COR-L47 (cell line): ENCODE measurements at regions not wholly inside any gene's neighbourhood (a gene's known extent, or its start where the extent isn't known, plus 50 kb on each side); places are given as distances from the start of the nearest gene placed in this dataset.
"Not testable (repeated sequence)": the region's sequence is repeated elsewhere in the genome, so short reads cannot be mapped to it uniquely, and the experiment has no call there.

ENCODE experiments used
- DNase-seq: peaks from one replicate; lab custom pipeline; 2025; lab: John Stamatoyannopoulos, UW

GRCh38 chr7:133132906-133133305 lies 51.0 kb upstream of the CHCHD3 start:
- DNase-seq = no peak

GRCh38 chr7:133134810-133135209 lies 52.9 kb upstream of the CHCHD3 start:
- DNase-seq = no peak

- DNase-seq = no peak
Measured at GRCh38 chr7:133135451-133135850, 53.6 kb upstream of the CHCHD3 start.

- DNase-seq = no peak
Measured at GRCh38 chr7:133139350-133139749, 57.5 kb upstream of the CHCHD3 start.

- no peak for DNase-seq
Measured at GRCh38 chr7:133139801-133140200, 57.9 kb upstream of the CHCHD3 start.

GRCh38 chr7:133140994-133141595 lies 59.2 kb upstream of the CHCHD3 start:
- no peak for DNase-seq

GRCh38 chr7:133150760-133151159 lies 68.9 kb upstream of the CHCHD3 start:
- DNase-seq = no peak

GRCh38 chr7:133152875-133153274 lies 71.0 kb upstream of the CHCHD3 start:
- no peak for DNase-seq

- DNase-seq = no peak
Measured at GRCh38 chr7:133155146-133155545, 73.3 kb upstream of the CHCHD3 start.

- no peak for DNase-seq
Measured at GRCh38 chr7:133155642-133156041, 73.8 kb upstream of the CHCHD3 start.

GRCh38 chr7:133157045-133157444 lies 75.2 kb upstream of the CHCHD3 start:
- no peak for DNase-seq

- no peak for DNase-seq
Measured at GRCh38 chr7:133164498-133164897, 82.6 kb upstream of the CHCHD3 start.

GRCh38 chr7:133165001-133165400 lies 83.1 kb upstream of the CHCHD3 start:
- DNase-seq = no peak

GRCh38 chr7:133165529-133165928 lies 83.6 kb upstream of the CHCHD3 start:
- no peak for DNase-seq

- DNase-seq = no peak
Measured at GRCh38 chr7:133167300-133167699, 85.4 kb upstream of the CHCHD3 start.

- not testable (repeated sequence) for DNase-seq
Measured at GRCh38 chr7:133169167-133169822, 83.6 kb upstream of the EXOC4 start.

- DNase-seq = not testable (repeated sequence)
Measured at GRCh38 chr7:133177476-133177875, 75.4 kb upstream of the EXOC4 start.

GRCh38 chr7:133180717-133181116 lies 72.2 kb upstream of the EXOC4 start:
- no peak for DNase-seq

- peak; percentile 6 for DNase-seq
Measured at GRCh38 chr7:133183042-133183794, 69.7 kb upstream of the EXOC4 start.

- DNase-seq = no peak
Measured at GRCh38 chr7:133183969-133184368, 68.9 kb upstream of the EXOC4 start.

GRCh38 chr7:133185512-133185911 lies 67.4 kb upstream of the EXOC4 start:
- no peak for DNase-seq

- DNase-seq = no peak
Measured at GRCh38 chr7:133186060-133186459, 66.8 kb upstream of the EXOC4 start.

- DNase-seq = no peak
Measured at GRCh38 chr7:133190172-133190528, 62.7 kb upstream of the EXOC4 start.
